Naive thymus-derived CD4-positive, alpha-beta T cell (primary cell): ENCODE measurements at regions not wholly inside any gene's neighbourhood (a gene's known extent, or its start where the extent isn't known, plus 50 kb on each side); places are given as distances from the start of the nearest gene placed in this dataset.

Source experiments
- ATAC-seq: fragments of 150-1000 bp; cut with Tn5 transposase; 2 replicates; pipeline ENCODE4 v1.10.0; 2021; ENCODE audit warnings: mild to moderate bottlenecking, moderate library complexity
- CTCF ChIA-PET: fragments of 350-600 bp; sonication (Branson Sonifier 250); formaldehyde crosslinking; loops from one replicate; lab custom pipeline; 2021; ENCODE audit warnings: antibody characterized with exemption; lab: Charles Lee
- POLR2A ChIA-PET: fragments of 350-600 bp; sonication (Branson Sonifier 250); formaldehyde crosslinking; loops from one replicate; lab custom pipeline; 2021; ENCODE audit warnings: antibody characterized with exemption, inconsistent platforms; lab: Charles Lee
- DNase-seq, 9 donors: peaks; one replicate each; pipeline versions ENCODE4 v3.0.0 to v3.0.0-alpha.2; 2020 to 2022; ENCODE audit warnings: mixed read lengths in 1 of 9
- H3K27ac ChIP-seq: one replicate; pipeline ENCODE4 v1.7.0; 2013; ENCODE audit warnings: mild to moderate bottlenecking, low read depth, low read length, moderate library complexity
- H3K27me3 ChIP-seq, 2 donors: one replicate each; pipeline ENCODE4 v1.7.0; 2013; ENCODE audit warnings: low read length in 2 of 2, mild to moderate bottlenecking in 2 of 2, moderate library complexity in 2 of 2; ENCODE audit not compliant: control insufficient read depth in 2 of 2, insufficient read depth in 2 of 2
- H3K36me3 ChIP-seq, 3 experiments: 1 replicate in 2 of 3; 2 replicates in 1 of 3; pipeline ENCODE4 v1.7.0; 2013; ENCODE audit warnings: low read length in 3 of 3, mild to moderate bottlenecking in 3 of 3, moderate library complexity in 1 of 3; ENCODE audit not compliant: insufficient read depth in 3 of 3, control insufficient read depth in 2 of 3
- H3K4me1 ChIP-seq, 2 donors: one replicate each; pipeline ENCODE4 v1.7.0; 2013; ENCODE audit warnings: low read length in 2 of 2, mild to moderate bottlenecking in 2 of 2, moderate library complexity in 1 of 2; ENCODE audit not compliant: control insufficient read depth in 2 of 2, insufficient read depth in 2 of 2
- H3K4me3 ChIP-seq: 2 replicates; pipeline ENCODE4 v1.7.0; 2013; ENCODE audit warnings: mild to moderate bottlenecking, low read length
- H3K9me3 ChIP-seq, 3 experiments: 1 replicate in 2 of 3; 2 replicates in 1 of 3; pipeline ENCODE4 v1.7.0; 2013; ENCODE audit warnings: low read length in 3 of 3; ENCODE audit not compliant: control insufficient read depth in 2 of 3
- H3K27ac Mint-ChIP-seq, 9 donors: one replicate each; pipeline ENCODE4 v1.8.0; 2020 to 2022; ENCODE audit warnings: mixed read lengths in 9 of 9, mild to moderate bottlenecking in 8 of 9, moderate library complexity in 5 of 9, inconsistent platforms in 2 of 9
- H3K27me3 Mint-ChIP-seq, 5 donors: one replicate each; pipeline ENCODE4 v1.8.0; 2021 to 2022; ENCODE audit warnings: mixed read lengths in 5 of 5, mild to moderate bottlenecking in 1 of 5
- H3K36me3 Mint-ChIP-seq, 5 donors: one replicate each; pipeline ENCODE4 v1.8.0; 2020 to 2022; ENCODE audit warnings: mixed read lengths in 5 of 5, mild to moderate bottlenecking in 3 of 5, inconsistent platforms in 1 of 5
- H3K4me1 Mint-ChIP-seq, 7 donors: one replicate each; pipeline ENCODE4 v1.8.0; 2020 to 2022; ENCODE audit warnings: mixed read lengths in 7 of 7, mild to moderate bottlenecking in 3 of 7, inconsistent platforms in 1 of 7
- H3K4me3 Mint-ChIP-seq, 10 donors: one replicate each; pipeline ENCODE4 v1.8.0; 2020 to 2022; ENCODE audit warnings: mild to moderate bottlenecking in 10 of 10, mixed read lengths in 10 of 10, moderate library complexity in 6 of 10, inconsistent platforms in 2 of 10
- H3K9me3 Mint-ChIP-seq, 11 donors: one replicate each; pipeline ENCODE4 v1.8.0; 2020 to 2022; ENCODE audit warnings: mixed read lengths in 11 of 11, mild to moderate bottlenecking in 4 of 11, inconsistent platforms in 1 of 11, moderate library complexity in 1 of 11
- intact Hi-C, 2 donors: fragments of 100-400 bp; cut with micrococcal nuclease; formaldehyde crosslinking; loops; one replicate each; pipeline ENCODE4 v1.15.1; 2023

- no peak overlapping the region for H3K4me3 Mint-ChIP-seq
- no peaks in the 10 kb centered on the region for H3K4me1 ChIP-seq
- no peak overlapping the region for H3K27ac Mint-ChIP-seq
- intact Hi-C loops: no loop called here
- H3K4me3 ChIP-seq: no peak overlapping the region
- POLR2A ChIA-PET: no interaction called here
- no peak overlapping the region for H3K27ac ChIP-seq
- no peaks in the 10 kb centered on the region for H3K4me1 Mint-ChIP-seq
- DNase-seq (no peak), ATAC-seq (no peak)
- no peaks in the 10 kb centered on the region for H3K27me3 Mint-ChIP-seq
- no peaks in the 10 kb centered on the region for H3K36me3 Mint-ChIP-seq
- H3K9me3 Mint-ChIP-seq: peaks cover 0 to 11% (median 0%) of the 10 kb centered on the region in 11 donors
- no peaks in the 10 kb centered on the region for H3K36me3 ChIP-seq
- H3K27me3 ChIP-seq: no peaks in the 10 kb centered on the region
- H3K9me3 ChIP-seq: no peaks in the 10 kb centered on the region
- CTCF ChIA-PET: no interaction called here
These were observed 238.5 kb downstream of the HDGFL1 start for GRCh38 chr6:22807818-22808217.

GRCh38 chr6:22808466-22808865 is 239.1 kb downstream of the HDGFL1 start:
- H3K27me3 Mint-ChIP-seq: no peaks in the 10 kb centered on the region
- Histone ChIP-seq H3K27me3 (no peaks in the 10 kb centered on the region), H3K36me3 (no peaks in the 10 kb centered on the region), H3K4me1 (no peaks in the 10 kb centered on the region), H3K9me3 (no peaks in the 10 kb centered on the region), H3K27ac (no peak overlapping the region), H3K4me3 (no peak overlapping the region)
- no peaks in the 10 kb centered on the region for H3K36me3 Mint-ChIP-seq
- DNase-seq (no peak), ATAC-seq (no peak)
- H3K27ac Mint-ChIP-seq: no peak overlapping the region
- H3K4me1 Mint-ChIP-seq: no peaks in the 10 kb centered on the region
- intact Hi-C loops: no loop called here
- H3K9me3 Mint-ChIP-seq: peaks cover 0 to 7% (median 0%) of the 10 kb centered on the region in 11 donors
- ChIA-PET CTCF (no interaction called here), POLR2A (no interaction called here)
- no peak overlapping the region for H3K4me3 Mint-ChIP-seq

DNA sequence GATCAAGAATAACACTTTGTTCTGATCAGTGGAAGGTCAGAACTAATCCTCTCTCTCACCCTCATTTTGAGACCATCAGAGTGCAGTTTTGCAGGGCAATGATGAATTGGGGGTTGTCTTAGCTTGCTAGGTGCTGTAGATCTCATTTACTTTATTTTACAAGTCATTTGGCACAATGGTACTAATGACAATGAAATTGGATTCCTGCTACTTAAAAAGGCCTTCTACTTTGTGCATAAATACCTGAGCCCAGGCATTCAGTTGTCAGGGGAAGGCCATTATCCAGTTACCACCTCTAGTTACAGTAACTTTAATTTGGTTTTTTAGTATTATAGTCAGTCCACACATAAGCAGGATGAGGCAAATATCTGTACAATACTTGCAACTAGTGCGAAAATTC is 240.0 kb downstream of the HDGFL1 start:
- Mint-ChIP-seq H3K9me3 (peaks cover 0 to 6% (median 0%) of the 10 kb centered on the region in 11 donors), H3K27me3 (no peaks in the 10 kb centered on the region), H3K36me3 (no peaks in the 10 kb centered on the region), H3K4me1 (no peaks in the 10 kb centered on the region), H3K27ac (no peak overlapping the region), H3K4me3 (no peak overlapping the region)
- CTCF ChIA-PET: no interaction called here
- Histone ChIP-seq H3K9me3 (no peaks in the 10 kb centered on the region), H3K4me3 (no peak overlapping the region), H3K27me3 (no peaks in the 10 kb centered on the region), H3K4me1 (no peaks in the 10 kb centered on the region), H3K36me3 (no peaks in the 10 kb centered on the region), H3K27ac (no peak overlapping the region)
- POLR2A ChIA-PET: no interaction called here
- DNase-seq (no peak), ATAC-seq (no peak)
- intact Hi-C loops: no loop called here

DNA sequence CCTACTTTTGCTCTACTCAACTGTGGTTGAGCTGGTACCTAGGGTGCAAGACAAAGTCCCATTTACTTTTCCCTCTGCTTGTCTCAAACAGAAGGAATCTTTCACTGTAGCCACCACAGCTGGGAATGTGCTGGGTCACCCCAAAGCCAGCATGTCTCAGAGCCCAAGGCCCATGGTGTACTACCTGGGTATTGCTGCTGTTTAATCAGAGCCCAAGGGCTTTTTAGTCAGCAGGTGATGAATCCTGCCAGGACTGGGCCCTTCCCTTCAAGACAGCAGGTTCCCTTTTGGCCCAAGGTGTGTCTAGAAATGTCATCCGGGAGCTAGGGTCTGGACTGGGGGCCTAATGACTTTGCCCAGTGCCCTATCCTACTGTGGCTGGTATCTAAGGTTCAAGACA is 249.8 kb downstream of the HDGFL1 start:
- ChIA-PET POLR2A (no interaction called here), CTCF (no interaction called here)
- Histone ChIP-seq H3K4me3 (no peak overlapping the region), H3K27ac (no peak overlapping the region), H3K4me1 (no peaks in the 10 kb centered on the region), H3K36me3 (no peaks in the 10 kb centered on the region), H3K9me3 (no peaks in the 10 kb centered on the region), H3K27me3 (no peaks in the 10 kb centered on the region)
- Mint-ChIP-seq H3K4me3 (no peak overlapping the region), H3K27me3 (no peaks in the 10 kb centered on the region), H3K4me1 (no peaks in the 10 kb centered on the region), H3K36me3 (no peaks in the 10 kb centered on the region), H3K9me3 (peaks cover 0 to 15% (median 0%) of the 10 kb centered on the region in 11 donors), H3K27ac (no peak overlapping the region)
- ATAC-seq (no peak), DNase-seq (no peak)
- intact Hi-C loops: no loop called here

DNA sequence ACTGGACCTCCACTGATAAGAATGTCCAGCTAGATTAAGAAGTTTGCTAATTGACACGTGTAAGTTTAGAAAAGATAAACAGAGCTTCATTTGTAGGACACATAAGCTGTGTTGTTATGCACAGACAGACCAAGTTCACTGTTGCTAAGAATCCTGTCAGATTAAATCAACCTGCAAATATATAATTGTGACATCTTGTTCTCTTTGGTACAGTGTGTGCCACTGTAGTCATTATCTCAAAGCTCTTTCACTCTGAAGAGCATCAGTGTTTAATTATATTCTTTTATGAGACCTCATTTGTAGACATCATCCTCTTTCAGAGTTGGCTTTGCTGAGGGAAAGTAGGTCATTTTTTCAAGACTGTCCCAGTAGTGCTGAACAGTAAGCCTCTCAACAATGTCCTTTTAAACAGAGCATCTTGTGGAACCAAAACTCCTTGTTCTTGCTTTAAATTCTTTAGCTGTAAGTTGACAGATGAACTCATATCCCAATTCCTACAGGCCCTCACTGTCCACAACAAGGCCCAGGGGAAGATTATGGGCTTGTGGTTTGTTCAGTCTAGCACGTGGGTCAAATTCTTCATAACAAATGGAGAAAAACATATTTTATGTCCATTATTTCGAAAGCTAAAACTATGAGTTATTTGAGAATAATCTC is 252.4 kb downstream of the HDGFL1 start:
- POLR2A ChIA-PET: no interaction called here
- Mint-ChIP-seq H3K4me1 (no peaks in the 10 kb centered on the region), H3K4me3 (no peak overlapping the region), H3K27me3 (no peaks in the 10 kb centered on the region), H3K9me3 (peaks cover 0 to 5% (median 0%) of the 10 kb centered on the region in 11 donors), H3K36me3 (no peaks in the 10 kb centered on the region), H3K27ac (no peak overlapping the region)
- no peaks in the 10 kb centered on the region for H3K36me3 ChIP-seq
- H3K4me1 ChIP-seq: no peaks in the 10 kb centered on the region
- no peak for DNase-seq
- H3K27ac ChIP-seq: no peak overlapping the region
- ATAC-seq: no peak
- CTCF ChIA-PET: no interaction called here
- no peak overlapping the region for H3K4me3 ChIP-seq
- intact Hi-C loops: no loop called here
- no peaks in the 10 kb centered on the region for H3K27me3 ChIP-seq
- no peaks in the 10 kb centered on the region for H3K9me3 ChIP-seq

DNA sequence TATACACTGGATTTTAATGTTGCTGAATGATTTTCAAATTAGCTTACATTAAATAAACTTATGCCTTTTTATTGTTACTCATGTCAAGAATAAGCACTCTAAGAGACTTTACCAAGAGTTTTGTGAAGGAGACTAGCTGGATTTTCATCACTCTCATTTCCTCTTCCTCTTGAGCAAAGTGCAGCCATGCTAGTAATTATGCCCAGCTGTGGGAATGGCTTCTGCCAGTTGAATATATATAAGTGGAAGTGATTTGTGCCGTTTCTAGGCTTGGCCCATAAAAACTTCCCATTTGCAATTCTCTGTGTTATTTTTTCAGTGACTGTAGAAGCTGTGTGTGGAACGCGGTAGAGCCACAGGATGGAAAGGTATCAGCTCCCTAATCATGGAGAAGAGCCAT is 255.8 kb downstream of the HDGFL1 start:
- CTCF ChIA-PET: no interaction called here
- Histone ChIP-seq H3K36me3 (no peaks in the 10 kb centered on the region), H3K27ac (no peak overlapping the region), H3K9me3 (no peaks in the 10 kb centered on the region), H3K4me3 (no peak overlapping the region), H3K27me3 (no peaks in the 10 kb centered on the region), H3K4me1 (no peaks in the 10 kb centered on the region)
- no peaks in the 10 kb centered on the region for H3K27me3 Mint-ChIP-seq
- no peak overlapping the region for H3K27ac Mint-ChIP-seq
- intact Hi-C loops: no loop called here
- H3K36me3 Mint-ChIP-seq: no peaks in the 10 kb centered on the region
- no peaks in the 10 kb centered on the region for H3K4me1 Mint-ChIP-seq
- POLR2A ChIA-PET: no interaction called here
- no peak for ATAC-seq
- no peak for DNase-seq
- no peak overlapping the region for H3K4me3 Mint-ChIP-seq
- no peaks in the 10 kb centered on the region for H3K9me3 Mint-ChIP-seq

DNA sequence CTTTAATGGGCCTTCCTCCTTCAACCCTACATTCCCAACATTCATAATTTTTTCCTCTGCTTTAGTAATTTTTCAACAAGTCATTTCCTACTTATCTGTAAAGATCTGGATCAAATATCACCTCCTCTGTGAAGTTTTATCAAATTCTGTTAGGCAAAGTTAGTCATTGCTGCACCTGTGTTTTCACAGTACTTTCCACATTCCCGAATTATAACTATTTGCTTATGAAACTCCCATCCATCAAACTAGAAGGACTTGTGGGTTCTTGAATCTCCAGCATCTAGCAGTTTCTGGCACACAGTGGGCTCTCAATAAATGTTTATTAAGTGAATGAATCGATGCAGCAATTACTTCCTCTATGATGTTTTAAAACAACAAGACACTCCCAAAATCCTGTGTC is 257.6 kb downstream of the HDGFL1 start:
- H3K27ac ChIP-seq: no peak overlapping the region
- POLR2A ChIA-PET: no interaction called here
- Mint-ChIP-seq H3K36me3 (no peaks in the 10 kb centered on the region), H3K4me1 (no peaks in the 10 kb centered on the region), H3K27ac (no peak overlapping the region), H3K4me3 (no peak overlapping the region), H3K9me3 (no peaks in the 10 kb centered on the region), H3K27me3 (no peaks in the 10 kb centered on the region)
- no peaks in the 10 kb centered on the region for H3K27me3 ChIP-seq
- no peaks in the 10 kb centered on the region for H3K36me3 ChIP-seq
- no peaks in the 10 kb centered on the region for H3K4me1 ChIP-seq
- H3K9me3 ChIP-seq: no peaks in the 10 kb centered on the region
- CTCF ChIA-PET: no interaction called here
- no peak overlapping the region for H3K4me3 ChIP-seq
- intact Hi-C loops: no loop called here
- DNase-seq (no peak), ATAC-seq (no peak)
